GM21528 (cell line): ENCODE measurements at regions not wholly inside any gene's neighbourhood (a gene's known extent, or its start where the extent isn't known, plus 50 kb on each side); places are given as distances from the start of the nearest gene placed in this dataset.

Experiments used
- ATAC-seq: cut with Tn5 transposase; IDR thresholded peaks from one replicate; pipeline ENCODE4 v1.9.1; 2021; ENCODE audit warnings: mild to moderate bottlenecking, moderate library complexity; ENCODE audit not compliant: unreplicated experiment, low FRiP score

GRCh38 chr1:87898431-87898830, 569.8 kb downstream of the LMO4 start:
- ATAC-seq: no peak

GRCh38 chr1:87899017-87899416, 570.3 kb downstream of the LMO4 start:
- ATAC-seq: no peak

- no peak for ATAC-seq
Observed at GRCh38 chr1:87899746-87900145, 571.1 kb downstream of the LMO4 start.

- peak; percentile 78 for ATAC-seq
Observed at GRCh38 chr1:87902830-87903229, 574.1 kb downstream of the LMO4 start.

GRCh38 chr1:87903242-87903641, 574.6 kb downstream of the LMO4 start:
- ATAC-seq: peak; percentile 20

GRCh38 chr1:87904651-87905050, 576.0 kb downstream of the LMO4 start:
- ATAC-seq: no peak

- no peak for ATAC-seq
Observed at GRCh38 chr1:87905651-87906050, 577.0 kb downstream of the LMO4 start.

- ATAC-seq: no peak
Observed at GRCh38 chr1:87906078-87906477, 577.4 kb downstream of the LMO4 start.

GRCh38 chr1:87913361-87913760, 584.7 kb downstream of the LMO4 start:
- ATAC-seq: no peak

GRCh38 chr1:87914396-87914795, 585.7 kb downstream of the LMO4 start:
- no peak for ATAC-seq

GRCh38 chr1:87915771-87916170, 587.1 kb downstream of the LMO4 start:
- ATAC-seq: no peak

- no peak for ATAC-seq
Observed at GRCh38 chr1:87916965-87917364, 588.3 kb downstream of the LMO4 start.

GRCh38 chr1:87918398-87918797, 589.7 kb downstream of the LMO4 start:
- ATAC-seq: no peak

- ATAC-seq: no peak
Observed at GRCh38 chr1:87922885-87923284, 594.2 kb downstream of the LMO4 start.

GRCh38 chr1:87926131-87926830, 597.6 kb downstream of the LMO4 start:
- ATAC-seq: no peak

- no peak for ATAC-seq
Observed at GRCh38 chr1:87926921-87927320, 598.2 kb downstream of the LMO4 start.

- ATAC-seq: no peak
Observed at GRCh38 chr1:87927391-87928280, 599.0 kb downstream of the LMO4 start.

GRCh38 chr1:87928623-87929022, 599.9 kb downstream of the LMO4 start:
- ATAC-seq: no peak

- ATAC-seq: no peak
Observed at GRCh38 chr1:87929906-87930305, 601.2 kb downstream of the LMO4 start.

- ATAC-seq: no peak
Observed at GRCh38 chr1:87930796-87931195, 602.1 kb downstream of the LMO4 start.

- no peak for ATAC-seq
Observed at GRCh38 chr1:87933171-87933570, 604.5 kb downstream of the LMO4 start.

- no peak for ATAC-seq
Observed at GRCh38 chr1:87935130-87935529, 606.5 kb downstream of the LMO4 start.
